ENCODE measurements at regions not wholly inside any gene's neighbourhood (a gene's known extent, or its start where the extent isn't known, plus 50 kb on each side); places are given as distances from the start of the nearest gene placed in this dataset.
A peak's percentile ranks its signal among the peaks of the same experiment; 100 is the strongest.

GRCh38 chr15:66894986-66895780, 170.2 kb upstream of the SMAD3 start:
- WGBS, 2 donors: 66 to 92% methylated on average over 4 of the region's 4 CpGs
- Histone ChIP-seq H3K27me3 (no peaks in the 10 kb centered on the region), H3K4me1 (no peaks in the 10 kb centered on the region), H3K27ac (no peak overlapping the region), H3K4me3 (no peak overlapping the region), H3K36me3 (no peaks in the 10 kb centered on the region), H3K9me3 (no peaks in the 10 kb centered on the region)
- peak; percentile 30 for DNase-seq
- intact Hi-C loops (cut with DNase I): no loop called here
- TF ChIP-seq POLR2A (IDR thresholded peaks at IDR 0.05) (no peak), CTCF (IDR thresholded peaks at IDR 0.05) (no peak), EP300 (IDR thresholded peaks at IDR 0.05) (no peak), POLR2AphosphoS5 (IDR thresholded peaks at IDR 0.05) (no peak)

- Histone ChIP-seq H3K27ac (no peak overlapping the region), H3K9me3 (no peaks in the 10 kb centered on the region), H3K27me3 (no peaks in the 10 kb centered on the region), H3K4me3 (no peak overlapping the region), H3K36me3 (no peaks in the 10 kb centered on the region), H3K4me1 (peaks cover 0 to under 1% (median 0%) of the 10 kb centered on the region in 4 donors)
- intact Hi-C loops (cut with DNase I): no loop called here
- WGBS, 2 donors: 89 to 95% methylated on average over 9 of the region's 9 CpGs
- DNase-seq: peak; percentile 37
- TF ChIP-seq POLR2AphosphoS5 (IDR thresholded peaks at IDR 0.05) (no peak), POLR2A (IDR thresholded peaks at IDR 0.05) (no peak), CTCF (IDR thresholded peaks at IDR 0.05) (no peak), EP300 (IDR thresholded peaks at IDR 0.05) (no peak)
These were observed 169.5 kb upstream of the SMAD3 start for GRCh38 chr15:66895794-66896453.

GRCh38 chr15:66896611-66897010, 168.8 kb upstream of the SMAD3 start:
- no peaks in the 10 kb centered on the region for H3K36me3 ChIP-seq
- no peaks in the 10 kb centered on the region for H3K9me3 ChIP-seq
- H3K4me1 ChIP-seq: peaks cover 0 to 8% (median 0%) of the 10 kb centered on the region in 4 donors
- intact Hi-C loops (cut with DNase I): no loop called here
- TF ChIP-seq CTCF (IDR thresholded peaks at IDR 0.05): no peak
- no peak for TF ChIP-seq EP300 (IDR thresholded peaks at IDR 0.05)
- TF ChIP-seq POLR2AphosphoS5 (IDR thresholded peaks at IDR 0.05): no peak
- no peak for TF ChIP-seq POLR2A (IDR thresholded peaks at IDR 0.05)
- H3K4me3 ChIP-seq: no peak overlapping the region
- H3K27ac ChIP-seq: no peak overlapping the region
- H3K27me3 ChIP-seq: no peaks in the 10 kb centered on the region
- peak; percentile 18 for DNase-seq
- WGBS, 2 donors: 95 to 96% methylated on average over 5 of the region's 5 CpGs

GRCh38 chr15:66897416-66897815, 168.0 kb upstream of the SMAD3 start:
- 81 to 91% methylated on average over 4 of the region's 4 CpGs for WGBS, 2 donors
- H3K27ac ChIP-seq: no peak overlapping the region
- no peak overlapping the region for H3K4me3 ChIP-seq
- H3K4me1 ChIP-seq: peaks cover 0 to 9% (median 0%) of the 10 kb centered on the region in 4 donors
- intact Hi-C loops (cut with DNase I): no loop called here
- no peaks in the 10 kb centered on the region for H3K27me3 ChIP-seq
- peak; percentile 21 for DNase-seq
- H3K36me3 ChIP-seq: no peaks in the 10 kb centered on the region
- TF ChIP-seq EP300 (IDR thresholded peaks at IDR 0.05) (no peak), POLR2AphosphoS5 (IDR thresholded peaks at IDR 0.05) (no peak), CTCF (IDR thresholded peaks at IDR 0.05) (no peak), POLR2A (IDR thresholded peaks at IDR 0.05) (no peak)
- H3K9me3 ChIP-seq: no peaks in the 10 kb centered on the region
